ENCODE measurements at regions not wholly inside any gene's neighbourhood (a gene's known extent, or its start where the extent isn't known, plus 50 kb on each side); places are given as distances from the start of the nearest gene placed in this dataset.
"Not testable (repeated sequence)": the region's sequence is repeated elsewhere in the genome, so short reads cannot be mapped to it uniquely, and the experiment has no call there.

DNA sequence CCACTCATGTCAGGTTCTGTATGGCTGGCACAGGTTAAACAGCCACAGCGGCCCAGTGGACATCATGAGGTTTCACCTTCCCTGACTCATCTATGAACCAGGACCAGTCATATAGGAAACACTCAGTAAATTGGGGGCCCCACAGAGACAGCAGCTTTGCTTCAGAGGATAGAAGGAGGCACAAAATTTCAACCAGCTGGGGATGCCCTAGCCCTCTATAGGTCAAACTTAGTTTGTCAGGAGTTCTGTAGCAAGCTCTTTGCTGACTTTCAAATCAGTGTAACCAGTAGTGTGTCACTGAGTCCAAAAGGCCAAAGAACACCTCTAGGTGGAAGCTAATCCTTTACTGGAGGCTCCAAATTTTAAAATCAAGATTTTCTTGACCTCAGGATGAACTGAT lies 4157.8 kb upstream of the TPTE start:
- not testable (repeated sequence) for H3K36me3 ChIP-seq (ENCODE audit: control insufficient read depth, insufficient read depth, low read length); H3K4me3 ChIP-seq (replicated peaks; ENCODE audit: low read depth, low read length); H3K27me3 ChIP-seq (replicated peaks; ENCODE audit: control insufficient read depth, insufficient read depth, low read length); DNase-seq (ENCODE audit: extremely low read depth, insufficient read length)

DNA sequence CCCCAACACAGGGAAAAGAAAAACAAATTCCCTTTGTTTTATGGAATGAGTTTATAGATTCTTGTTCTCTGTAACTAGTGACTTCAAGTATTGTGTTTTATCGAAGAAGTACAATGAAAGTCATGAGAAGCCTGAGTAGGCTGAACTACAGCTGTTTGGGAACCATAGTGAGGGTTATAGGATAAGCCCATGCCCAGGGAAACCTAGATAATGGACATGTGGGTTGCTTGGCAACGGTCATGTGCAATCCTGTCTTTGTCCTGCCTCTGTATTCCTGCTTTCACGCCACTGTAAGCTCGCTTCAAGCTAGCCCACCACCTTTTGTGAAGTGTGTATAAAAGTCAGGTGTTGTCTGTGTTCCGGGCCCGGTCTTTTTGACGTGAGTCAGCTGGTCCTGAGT lies 4152.6 kb upstream of the TPTE start:
- not testable (repeated sequence) for H3K27me3 ChIP-seq (replicated peaks; ENCODE audit: control insufficient read depth, insufficient read depth, low read length); H3K36me3 ChIP-seq (ENCODE audit: control insufficient read depth, insufficient read depth, low read length); DNase-seq (ENCODE audit: extremely low read depth, insufficient read length)
- peak overlapping the region; percentile 51 for H3K4me3 ChIP-seq (replicated peaks; ENCODE audit: low read depth, low read length)

DNA sequence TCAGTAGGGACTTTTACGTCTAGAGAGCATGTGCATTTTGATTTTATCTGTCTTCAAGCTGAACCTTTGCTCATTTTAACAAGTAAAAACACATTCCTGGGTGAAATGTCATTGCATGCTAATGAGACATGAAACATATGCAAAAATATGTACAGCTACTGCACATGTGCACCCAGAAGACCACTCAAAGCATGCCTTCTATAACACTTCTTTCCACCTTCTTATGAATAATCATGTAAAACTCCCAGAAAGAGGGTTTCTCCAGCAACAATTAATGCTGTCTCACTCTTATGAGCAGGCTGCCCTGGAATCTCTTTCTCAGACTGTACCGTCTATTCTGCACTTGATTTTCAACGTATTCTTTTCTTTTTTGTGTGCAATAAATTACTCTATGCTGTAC lies 4148.1 kb upstream of the TPTE start:
- not testable (repeated sequence) for H3K27me3 ChIP-seq (replicated peaks; ENCODE audit: control insufficient read depth, insufficient read depth, low read length); DNase-seq (ENCODE audit: extremely low read depth, insufficient read length); H3K36me3 ChIP-seq (ENCODE audit: control insufficient read depth, insufficient read depth, low read length)
- peak overlapping the region; percentile 10; the same call in 1 of the 2 replicates for H3K4me3 ChIP-seq (replicated peaks; ENCODE audit: low read depth, low read length)

DNA sequence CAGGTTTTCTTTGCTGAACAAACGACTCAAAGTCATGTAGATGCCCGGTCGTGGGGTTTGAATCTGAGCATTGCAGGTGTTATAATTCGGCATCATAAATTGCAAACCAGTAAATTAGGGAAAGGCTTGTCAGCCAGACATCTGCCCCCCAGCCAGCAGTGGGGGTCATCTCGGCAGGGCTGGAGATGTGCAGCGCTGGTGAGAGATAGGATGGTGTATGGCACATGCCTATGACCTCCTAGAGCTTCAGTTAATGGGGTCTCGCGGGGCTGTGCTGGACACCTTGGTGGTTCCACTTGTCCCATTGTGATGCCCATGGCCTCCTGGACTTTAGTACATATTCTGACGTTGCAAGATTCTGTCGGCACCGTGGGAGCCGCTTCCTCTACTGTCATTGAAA lies 4147.2 kb upstream of the TPTE start:
- not testable (repeated sequence) for H3K4me3 ChIP-seq (replicated peaks; ENCODE audit: low read depth, low read length); H3K27me3 ChIP-seq (replicated peaks; ENCODE audit: control insufficient read depth, insufficient read depth, low read length); H3K36me3 ChIP-seq (ENCODE audit: control insufficient read depth, insufficient read depth, low read length)
- peak; percentile 20 for DNase-seq (ENCODE audit: extremely low read depth, insufficient read length)

DNA sequence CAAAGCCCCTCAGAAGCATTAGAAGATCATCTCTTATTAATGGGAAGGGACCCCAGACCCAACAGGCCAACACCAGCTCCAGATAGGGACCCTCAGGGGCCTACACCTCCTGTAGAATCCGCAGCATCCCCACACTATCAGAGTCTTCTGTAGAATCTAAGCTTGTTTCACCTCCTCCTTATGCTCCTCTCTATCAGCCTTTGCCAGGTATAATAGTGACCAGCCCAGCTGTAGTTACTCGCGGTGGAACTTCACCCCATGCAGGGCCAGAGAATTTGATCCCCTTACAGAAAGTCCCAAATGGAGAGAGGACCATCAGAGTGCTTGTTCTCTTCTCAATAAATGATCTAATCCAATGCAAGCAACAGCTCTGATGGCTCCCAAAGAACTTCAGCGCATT lies 4146.5 kb upstream of the TPTE start:
- not testable (repeated sequence) for H3K27me3 ChIP-seq (replicated peaks; ENCODE audit: control insufficient read depth, insufficient read depth, low read length); H3K36me3 ChIP-seq (ENCODE audit: control insufficient read depth, insufficient read depth, low read length); H3K4me3 ChIP-seq (replicated peaks; ENCODE audit: low read depth, low read length); DNase-seq (ENCODE audit: extremely low read depth, insufficient read length)

DNA sequence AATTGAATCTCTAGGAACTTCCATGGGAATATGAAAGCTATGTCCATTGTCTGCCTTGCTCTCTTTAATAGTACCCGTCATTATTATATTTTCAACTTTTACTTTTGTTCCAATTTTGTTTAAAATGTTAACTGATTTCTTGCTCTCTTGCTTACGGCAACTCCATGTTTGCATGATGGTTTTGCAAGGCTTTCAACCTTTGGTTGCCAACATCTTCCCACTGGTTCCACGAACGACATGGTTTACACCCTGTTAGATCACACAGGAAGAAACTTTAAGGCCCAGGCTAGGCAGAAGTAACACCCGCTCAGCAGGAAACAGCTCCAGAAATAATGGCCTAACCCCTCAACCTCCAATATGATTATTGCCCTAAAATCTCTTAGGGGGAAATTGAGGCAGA lies 4145.6 kb upstream of the TPTE start:
- H3K4me3 ChIP-seq (replicated peaks; ENCODE audit: low read depth, low read length); H3K27me3 ChIP-seq (replicated peaks; ENCODE audit: control insufficient read depth, insufficient read depth, low read length); H3K36me3 ChIP-seq (ENCODE audit: control insufficient read depth, insufficient read depth, low read length); DNase-seq (ENCODE audit: extremely low read depth, insufficient read length): not testable (repeated sequence)

DNA sequence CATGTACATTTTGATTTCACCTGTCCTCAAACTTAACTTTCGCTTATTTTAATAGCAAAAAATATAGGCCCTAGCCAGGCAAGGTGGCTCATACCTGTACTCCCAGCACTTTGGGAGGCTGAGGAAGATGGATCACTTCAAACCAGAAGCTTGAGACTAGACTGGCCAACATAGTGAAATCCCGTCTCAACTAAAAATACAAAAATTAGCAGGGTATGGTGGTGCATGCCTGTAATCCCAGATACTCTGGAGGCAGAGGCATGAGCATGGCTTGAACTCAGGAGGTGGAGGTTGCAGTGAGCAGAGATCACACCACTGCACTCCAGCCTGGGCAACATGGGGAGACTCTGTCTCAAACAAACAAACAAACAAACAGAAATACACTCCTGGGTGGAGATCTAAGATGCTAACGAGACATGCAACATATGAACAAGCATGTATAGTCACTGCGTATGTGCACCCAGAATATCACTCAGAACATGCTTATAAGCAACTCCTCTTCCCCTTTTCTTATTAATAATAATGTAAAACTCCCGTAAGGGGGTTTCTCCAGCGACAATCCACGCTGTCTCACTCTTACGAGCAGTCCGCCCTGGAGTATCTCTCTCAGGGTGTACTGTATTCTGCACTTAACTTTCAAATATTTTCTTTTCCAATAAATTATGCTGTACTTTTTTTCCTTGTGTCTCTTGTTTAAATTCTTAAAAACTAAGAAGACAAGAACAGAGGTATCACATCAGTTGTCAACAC lies 4144.9 kb upstream of the TPTE start:
- DNase-seq (ENCODE audit: extremely low read depth, insufficient read length); H3K4me3 ChIP-seq (replicated peaks; ENCODE audit: low read depth, low read length); H3K36me3 ChIP-seq (ENCODE audit: control insufficient read depth, insufficient read depth, low read length); H3K27me3 ChIP-seq (replicated peaks; ENCODE audit: control insufficient read depth, insufficient read depth, low read length): not testable (repeated sequence)

Measured in GM06990 (cell line).